Loucy (cell line): ENCODE measurements at regions not wholly inside any gene's neighbourhood (a gene's known extent, or its start where the extent isn't known, plus 50 kb on each side); places are given as distances from the start of the nearest gene placed in this dataset.

Experiments
- CTCF ChIP-seq: fragments of 200-600 bp; sonication (generic); conservative IDR thresholded peaks from 2 replicates; pipeline ENCODE4 v1.5.1; 2014; ENCODE audit warnings: mild to moderate bottlenecking, antibody characterized with exemption, low read length
- EZH2phosphoT487 ChIP-seq: fragments of 200-600 bp; IDR thresholded peaks from 2 replicates; pipeline ENCODE4 v1.6.1; 2018; ENCODE audit warnings: antibody characterized with exemption, mild to moderate bottlenecking, moderate library complexity, borderline replicate concordance

DNA sequence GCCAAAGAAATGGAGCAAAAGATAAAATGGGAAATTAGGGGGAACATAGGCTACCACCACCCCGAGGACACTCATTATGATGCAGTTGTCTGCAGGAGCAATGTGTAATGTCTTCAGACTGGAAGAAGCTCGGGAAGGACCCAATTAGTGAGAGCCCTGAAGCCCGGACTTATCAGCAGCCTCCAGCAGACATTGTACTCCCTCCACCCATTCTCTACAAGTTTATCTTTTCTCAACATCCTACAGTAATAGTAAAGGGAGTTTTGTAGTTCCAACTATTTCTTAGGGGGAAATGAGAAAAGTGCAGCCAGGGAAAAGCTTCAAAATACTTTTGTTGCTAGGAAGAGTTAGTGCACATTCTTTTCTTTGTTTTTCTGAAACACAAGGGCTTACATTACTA is 657.3 kb upstream of the COBL start:
- no peak for TF ChIP-seq CTCF
- no peak for TF ChIP-seq EZH2phosphoT487
